ENCODE measurements at regions not wholly inside any gene's neighbourhood (a gene's known extent, or its start where the extent isn't known, plus 50 kb on each side); places are given as distances from the start of the nearest gene placed in this dataset.

GRCh38 chr4:81595798-81596610, 124.3 kb upstream of the RASGEF1B start:
- H3K27ac ChIP-seq = no peak overlapping the region
- no peak overlapping the region for H3K4me2 ChIP-seq
- TF ChIP-seq EZH2 (IDR thresholded peaks at IDR 0.05) (no peak), CTCF (IDR thresholded peaks at IDR 0.05) (no peak), EZH2phosphoT487 (IDR thresholded peaks at IDR 0.05) (no peak)
- no peak overlapping the region for H2AFZ ChIP-seq (replicated peaks)
- H4K20me1 ChIP-seq (ENCODE audit: low read depth) = no peaks in the 10 kb centered on the region
- no peak overlapping the region for H3K4me3 ChIP-seq
- Mint-ChIP-seq H3K36me3 (no peaks in the 10 kb centered on the region), H3K9me3 (peaks cover 7% of the 10 kb centered on the region), H3K27me3 (ENCODE audit: insufficient read depth, low read depth) (no peaks in the 10 kb centered on the region), H3K27ac (no peak overlapping the region), H3K4me3 (no peak overlapping the region), H3K4me1 (peaks cover 26% of the 10 kb centered on the region)
- H3K4me1 ChIP-seq = peaks cover 17% of the 10 kb centered on the region
- no peaks in the 10 kb centered on the region for H3K27me3 ChIP-seq
- H3K9ac ChIP-seq = no peak overlapping the region
- peaks cover 13% of the 10 kb centered on the region for H3F3A ChIP-seq (ENCODE audit: low read depth)
- H3K9me3 ChIP-seq (ENCODE audit: low read depth) = no peaks in the 10 kb centered on the region
- no peaks in the 10 kb centered on the region for H3K79me2 ChIP-seq (ENCODE audit: low read depth)
- H3K36me3 ChIP-seq = no peaks in the 10 kb centered on the region
- no peak for DNase-seq (ENCODE audit: low spot score)

GRCh38 chr4:81595287-81595686, 123.6 kb upstream of the RASGEF1B start:
- TF ChIP-seq CTCF (IDR thresholded peaks at IDR 0.05) (no peak), EZH2 (IDR thresholded peaks at IDR 0.05) (no peak), EZH2phosphoT487 (IDR thresholded peaks at IDR 0.05) (no peak)
- no peaks in the 10 kb centered on the region for H3K27me3 ChIP-seq
- no peak overlapping the region for H3K4me3 ChIP-seq
- H3K9me3 ChIP-seq (ENCODE audit: low read depth) = no peaks in the 10 kb centered on the region
- no peak overlapping the region for H3K9ac ChIP-seq
- peaks cover 6% of the 10 kb centered on the region for H3F3A ChIP-seq (ENCODE audit: low read depth)
- no peaks in the 10 kb centered on the region for H3K27me3 Mint-ChIP-seq (ENCODE audit: insufficient read depth, low read depth)
- H3K4me2 ChIP-seq = no peak overlapping the region
- no peak for DNase-seq (ENCODE audit: low spot score)
- peaks cover 7% of the 10 kb centered on the region for H3K9me3 Mint-ChIP-seq
- H4K20me1 ChIP-seq (ENCODE audit: low read depth) = no peaks in the 10 kb centered on the region
- H3K4me1 Mint-ChIP-seq = peaks cover 19% of the 10 kb centered on the region
- no peak overlapping the region for H3K27ac Mint-ChIP-seq
- no peaks in the 10 kb centered on the region for H3K36me3 ChIP-seq
- H3K27ac ChIP-seq = no peak overlapping the region
- H3K4me3 Mint-ChIP-seq = no peak overlapping the region
- H3K4me1 ChIP-seq = peaks cover 10% of the 10 kb centered on the region
- H3K36me3 Mint-ChIP-seq = no peaks in the 10 kb centered on the region
- H3K79me2 ChIP-seq (ENCODE audit: low read depth) = no peaks in the 10 kb centered on the region
- no peak overlapping the region for H2AFZ ChIP-seq (replicated peaks)

GRCh38 chr4:81594490-81595159, 122.9 kb upstream of the RASGEF1B start:
- Histone ChIP-seq H3K27me3 (no peaks in the 10 kb centered on the region), H3F3A (ENCODE audit: low read depth) (no peaks in the 10 kb centered on the region), H3K4me2 (no peak overlapping the region), H3K36me3 (no peaks in the 10 kb centered on the region), H3K4me3 (no peak overlapping the region), H3K27ac (no peak overlapping the region), H2AFZ (replicated peaks) (no peak overlapping the region), H4K20me1 (ENCODE audit: low read depth) (no peaks in the 10 kb centered on the region), H3K4me1 (peaks cover 4% of the 10 kb centered on the region), H3K9ac (no peak overlapping the region), H3K9me3 (ENCODE audit: low read depth) (no peaks in the 10 kb centered on the region), H3K79me2 (ENCODE audit: low read depth) (no peaks in the 10 kb centered on the region)
- Mint-ChIP-seq H3K27me3 (ENCODE audit: insufficient read depth, low read depth) (no peaks in the 10 kb centered on the region), H3K4me3 (no peak overlapping the region), H3K36me3 (no peaks in the 10 kb centered on the region), H3K27ac (no peak overlapping the region), H3K4me1 (peaks cover 12% of the 10 kb centered on the region), H3K9me3 (peaks cover 7% of the 10 kb centered on the region)
- no peak for DNase-seq (ENCODE audit: low spot score)
- TF ChIP-seq EZH2 (IDR thresholded peaks at IDR 0.05) = no peak
- no peak for TF ChIP-seq CTCF (IDR thresholded peaks at IDR 0.05)
- TF ChIP-seq EZH2phosphoT487 (IDR thresholded peaks at IDR 0.05) = no peak

Data from neural progenitor cell (in vitro differentiated cells).